ENCODE measurements at regions not wholly inside any gene's neighbourhood (a gene's known extent, or its start where the extent isn't known, plus 50 kb on each side); places are given as distances from the start of the nearest gene placed in this dataset.
A peak's percentile ranks its signal among the peaks of the same experiment; 100 is the strongest.

DNA sequence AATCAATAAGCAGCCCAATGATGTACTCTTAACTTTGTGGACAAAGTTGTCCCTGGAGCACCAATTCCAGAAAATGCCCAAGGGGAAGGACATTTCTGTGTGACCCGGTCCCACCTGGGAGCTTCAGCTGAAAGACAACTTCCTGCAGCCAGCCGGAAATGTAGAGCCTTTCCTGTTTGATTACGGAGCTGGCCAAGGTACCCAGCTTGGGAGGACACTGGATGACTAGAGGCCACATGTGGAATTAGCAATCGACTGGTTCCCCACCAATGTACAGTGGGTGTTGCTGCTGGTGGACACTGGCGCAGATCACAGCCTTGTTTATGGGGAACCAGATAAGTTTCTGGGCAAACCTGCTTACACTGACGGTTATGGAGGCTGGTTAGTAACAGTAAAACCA, 53.0 kb upstream of the ZC3H15 start:
- H3K4me3 Mint-ChIP-seq: no peak overlapping the region
- peaks cover 0 to 6% (median 2%) of the 10 kb centered on the region in 4 donors for H3K4me1 Mint-ChIP-seq
- H3K36me3 Mint-ChIP-seq: peaks cover 10 to 38% (median 18%) of the 10 kb centered on the region in 3 donors
- POLR2A ChIA-PET: no interaction called here
- no peaks in the 10 kb centered on the region for H3K27me3 Mint-ChIP-seq
- H3K27ac Mint-ChIP-seq: peak overlapping the region in 1 of 10 donors; percentile 13
- DNase-seq (no peak), ATAC-seq (no peak)
- H3K9me3 Mint-ChIP-seq: peaks cover 0 to 9% (median 0%) of the 10 kb centered on the region in 9 donors

DNA sequence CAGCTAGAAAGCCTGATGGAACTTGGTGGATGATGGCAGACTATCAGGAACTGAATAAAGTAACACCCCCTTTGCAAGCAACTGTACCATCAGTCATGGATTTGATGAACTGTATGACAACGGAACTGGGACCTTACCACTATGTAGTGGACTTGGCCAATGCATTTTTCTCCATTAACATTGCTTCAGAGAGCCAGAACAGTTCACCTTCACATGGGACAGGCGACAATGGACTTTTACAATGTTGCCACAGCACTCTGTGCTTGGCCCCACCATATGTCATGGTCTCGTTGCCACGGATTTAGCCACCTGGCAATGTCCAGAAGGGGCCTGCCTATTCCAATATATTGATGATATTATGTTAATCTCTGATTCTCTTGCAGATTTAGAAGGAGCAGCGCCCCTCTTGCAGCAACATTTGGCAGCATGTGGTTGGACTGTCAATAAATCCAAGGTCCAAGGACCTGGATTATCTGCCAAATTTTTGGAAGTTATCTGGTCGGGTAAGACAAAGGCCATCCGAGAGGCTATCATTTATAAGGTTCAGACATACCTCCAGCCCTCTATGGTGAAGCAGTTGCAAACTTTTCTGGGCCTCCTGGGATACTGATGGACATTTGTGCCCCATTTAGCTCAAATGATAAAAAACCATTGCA, 52.2 kb upstream of the ZC3H15 start:
- ATAC-seq: no peak
- Mint-ChIP-seq H3K27me3 (no peaks in the 10 kb centered on the region), H3K27ac (no peak overlapping the region), H3K36me3 (peaks cover 18 to 46% (median 19%) of the 10 kb centered on the region in 3 donors), H3K4me3 (no peak overlapping the region), H3K9me3 (peaks cover 0 to 18% (median 3%) of the 10 kb centered on the region in 9 donors), H3K4me1 (peaks cover 0 to 5% (median 0%) of the 10 kb centered on the region in 4 donors)
- POLR2A ChIA-PET: no interaction called here
- no peak for DNase-seq

Measured in naive thymus-derived CD8-positive, alpha-beta T cell (primary cell).